HepG2 (cell line): ENCODE measurements at regions not wholly inside any gene's neighbourhood (a gene's known extent, or its start where the extent isn't known, plus 50 kb on each side); places are given as distances from the start of the nearest gene placed in this dataset.

Experiments used
- ARID2 ChIP-seq: sonication (generic); formaldehyde crosslinking; IDR thresholded peaks from 2 replicates; pipeline ENCODE4 v1.8.1; 2022; ENCODE audit warnings: mild to moderate bottlenecking, missing genetic modification reagents, borderline replicate concordance
- ELF4 ChIP-seq: sonication (generic); formaldehyde crosslinking; IDR thresholded peaks from 2 replicates; pipeline ENCODE4 v1.5.0; 2020; ENCODE audit warnings: missing genetic modification reagents, mild to moderate bottlenecking, moderate library complexity, borderline replicate concordance
- FOXC1 ChIP-seq: sonication (generic); formaldehyde crosslinking; IDR thresholded peaks from 2 replicates; pipeline ENCODE4 v1.8.0; 2022; ENCODE audit warnings: mild to moderate bottlenecking, missing genetic modification reagents, borderline replicate concordance
- GABPB1 ChIP-seq: IDR thresholded peaks from 2 replicates; pipeline ENCODE4 v1.6.1; 2016; ENCODE audit warnings: mild to moderate bottlenecking, missing genetic modification reagents, moderate library complexity, missing compliant biosample characterization
- GATAD1 ChIP-seq: IDR thresholded peaks from 2 replicates; pipeline ENCODE4 v1.6.1; 2016; ENCODE audit warnings: missing genetic modification reagents, missing compliant biosample characterization
- KAT7 ChIP-seq: IDR thresholded peaks from 2 replicates; pipeline ENCODE4 v1.6.1; 2018; ENCODE audit warnings: borderline replicate concordance, missing compliant biosample characterization
- KLF11 ChIP-seq: IDR thresholded peaks from 2 replicates; pipeline ENCODE4 v1.6.1; 2016; ENCODE audit warnings: missing compliant biosample characterization
- KMT2B ChIP-seq: IDR thresholded peaks from 2 replicates; pipeline ENCODE4 v1.6.1; 2016; ENCODE audit warnings: missing genetic modification reagents, missing compliant biosample characterization
- MXI1 ChIP-seq: IDR thresholded peaks from 3 replicates; pipeline ENCODE4 v1.6.1; 2012; ENCODE audit warnings: low read depth, low read length, inconsistent platforms, borderline replicate concordance
- NONO ChIP-seq, 2 experiments: fragments of 450-650 bp in 1 of 2; sonication (generic) in 1 of 2; formaldehyde crosslinking in 1 of 2; IDR thresholded peaks in 1 of 2; conservative IDR thresholded peaks in 1 of 2; 2 replicates each; pipeline versions ENCODE4 v1.6.1 to v1.8.0; 2017 to 2022; ENCODE audit warnings: mild to moderate bottlenecking in 1 of 2, missing genetic modification reagents in 1 of 2, moderate library complexity in 1 of 2
- PBX2 ChIP-seq: IDR thresholded peaks from 2 replicates; pipeline ENCODE4 v1.6.1; 2016; ENCODE audit warnings: control low read depth
- RXRA ChIP-seq: sonication (generic); formaldehyde crosslinking; IDR thresholded peaks from 2 replicates; pipeline ENCODE4 v1.5.1; 2020; ENCODE audit warnings: missing genetic modification reagents
- SALL1 ChIP-seq: sonication (generic); formaldehyde crosslinking; IDR thresholded peaks from 2 replicates; pipeline ENCODE4 v1.8.0; 2022; ENCODE audit warnings: mild to moderate bottlenecking, missing genetic modification reagents
- SOX13 ChIP-seq, 3 experiments: fragments of 450-650 bp in 1 of 3; sonication (generic) in 1 of 3; formaldehyde crosslinking in 1 of 3; IDR thresholded peaks in 2 of 3; conservative IDR thresholded peaks in 1 of 3; 2 replicates each; pipeline versions ENCODE4 v1.5.0 to v1.6.1; 2016 to 2020; ENCODE audit warnings: antibody characterized with exemption in 1 of 3, mild to moderate bottlenecking in 1 of 3, missing compliant biosample characterization in 1 of 3, missing genetic modification reagents in 1 of 3, moderate library complexity in 1 of 3
- SOX6 ChIP-seq, 2 experiments: fragments of 450-650 bp in 1 of 2; sonication (generic) in 1 of 2; formaldehyde crosslinking in 1 of 2; IDR thresholded peaks; 2 replicates each; pipeline versions ENCODE4 v1.4.0 to v1.6.1; 2017 to 2020; ENCODE audit warnings: antibody characterized with exemption in 1 of 2, mild to moderate bottlenecking in 1 of 2, missing genetic modification reagents in 1 of 2
- SPEN ChIP-seq: sonication (generic); formaldehyde crosslinking; IDR thresholded peaks from 2 replicates; pipeline ENCODE4 v1.5.1; 2020; ENCODE audit warnings: low read depth, mild to moderate bottlenecking, missing genetic modification reagents
- TBL1XR1 ChIP-seq: fragments of 150-350 bp; IDR thresholded peaks from 2 replicates; pipeline ENCODE4 v1.6.1; 2014; ENCODE audit warnings: borderline replicate concordance, low read length; ENCODE audit not compliant: partially characterized antibody
- TMF1 ChIP-seq: sonication (generic); formaldehyde crosslinking; IDR thresholded peaks from 2 replicates; pipeline ENCODE4 v1.8.1; 2022; ENCODE audit warnings: low read depth, missing genetic modification reagents
- ZFP36L1 ChIP-seq: sonication (generic); formaldehyde crosslinking; IDR thresholded peaks from 2 replicates; pipeline ENCODE4 v1.8.0; 2022; ENCODE audit warnings: mild to moderate bottlenecking, missing genetic modification reagents, moderate library complexity
- ZNF24 ChIP-seq: fragments of 450-650 bp; IDR thresholded peaks from 2 replicates; pipeline ENCODE4 v1.6.1; 2017; ENCODE audit warnings: antibody characterized with exemption, mild to moderate bottlenecking
- ZNF343 ChIP-seq: sonication (generic); formaldehyde crosslinking; IDR thresholded peaks from 2 replicates; pipeline ENCODE4 v1.4.0; 2020; ENCODE audit warnings: mild to moderate bottlenecking, missing genetic modification reagents
- ZNF639 ChIP-seq: conservative IDR thresholded peaks from 2 replicates; pipeline ENCODE4 v1.6.1; 2018; ENCODE audit warnings: missing genetic modification reagents
- ZNF790 ChIP-seq: sonication (generic); formaldehyde crosslinking; IDR thresholded peaks from 2 replicates; pipeline ENCODE4 v1.8.0; 2022; ENCODE audit warnings: missing genetic modification reagents, mild to moderate bottlenecking, borderline replicate concordance
- ZSCAN30 ChIP-seq: sonication (generic); formaldehyde crosslinking; IDR thresholded peaks from 2 replicates; pipeline ENCODE4 v1.5.0; 2020; ENCODE audit warnings: mild to moderate bottlenecking, missing genetic modification reagents
- TF ChIP-seq, protein P1 (sequence below): sonication (generic); formaldehyde crosslinking; IDR thresholded peaks from 2 replicates; pipeline ENCODE4 v1.9.0; 2021; ENCODE audit warnings: missing genetic modification reagents, mild to moderate bottlenecking, borderline replicate concordance

- TF ChIP-seq, protein P1, sequence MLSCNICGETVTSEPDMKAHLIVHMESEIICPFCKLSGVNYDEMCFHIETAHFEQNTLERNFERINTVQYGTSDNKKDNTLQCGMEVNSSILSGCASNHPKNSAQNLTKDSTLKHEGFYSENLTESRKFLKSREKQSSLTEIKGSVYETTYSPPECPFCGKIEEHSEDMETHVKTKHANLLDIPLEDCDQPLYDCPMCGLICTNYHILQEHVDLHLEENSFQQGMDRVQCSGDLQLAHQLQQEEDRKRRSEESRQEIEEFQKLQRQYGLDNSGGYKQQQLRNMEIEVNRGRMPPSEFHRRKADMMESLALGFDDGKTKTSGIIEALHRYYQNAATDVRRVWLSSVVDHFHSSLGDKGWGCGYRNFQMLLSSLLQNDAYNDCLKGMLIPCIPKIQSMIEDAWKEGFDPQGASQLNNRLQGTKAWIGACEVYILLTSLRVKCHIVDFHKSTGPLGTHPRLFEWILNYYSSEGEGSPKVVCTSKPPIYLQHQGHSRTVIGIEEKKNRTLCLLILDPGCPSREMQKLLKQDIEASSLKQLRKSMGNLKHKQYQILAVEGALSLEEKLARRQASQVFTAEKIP (CRISPR knock-in tag): no peak
- TF ChIP-seq TBL1XR1: peak; percentile 84
- peak; percentile 70 for TF ChIP-seq GATAD1
- peak; percentile 70; the same call in 1 of the 2 replicates for TF ChIP-seq RXRA
- no peak for TF ChIP-seq ZSCAN30 (CRISPR knock-in tag)
- TF ChIP-seq ZNF24: peak; percentile 84
- 0 out of 2 replicates have a peak, but pooled peaks have one; percentile 56 for TF ChIP-seq ZNF343
- TF ChIP-seq ELF4 (CRISPR knock-in tag): peak; percentile 60; the same call in 1 of the 2 replicates
- TF ChIP-seq MXI1: peak; percentile 48; the same call in 1 of the 3 replicates
- peak; percentile 58; the same call in 1 of the 2 replicates for TF ChIP-seq FOXC1 (CRISPR knock-in tag)
- peak; percentile 73; the same call in 1 of the 2 replicates for TF ChIP-seq SPEN
- TF ChIP-seq SOX6 (IDR thresholded peaks at IDR 0.05): no peak
- TF ChIP-seq SOX6 (CRISPR knock-in tag; IDR thresholded peaks at IDR 0.05): peak; percentile 99
- peak; percentile 88; the same call in 1 of the 2 replicates for TF ChIP-seq ARID2
- TF ChIP-seq GABPB1 (CRISPR knock-in tag): peak; percentile 55; the same call in 1 of the 2 replicates
- TF ChIP-seq KMT2B: peak; percentile 61; the same call in 1 of the 2 replicates
- TF ChIP-seq KAT7: peak; percentile 52; the same call in 1 of the 2 replicates
- TF ChIP-seq ZNF790 (CRISPR knock-in tag): peak; percentile 65; the same call in 1 of the 2 replicates
- TF ChIP-seq ZNF639 (CRISPR knock-in tag): no peak; the same call in 1 of the 2 replicates
- TF ChIP-seq SALL1 (CRISPR knock-in tag): peak; percentile 98
- 0 out of 2 replicates have a peak, but pooled peaks have one; percentile 67 for TF ChIP-seq KLF11
- TF ChIP-seq NONO (IDR thresholded peaks at IDR 0.05): no peak
- peak; percentile 75 for TF ChIP-seq NONO (CRISPR knock-in tag; conservative IDR thresholded peaks at IDR 0.05)
- TF ChIP-seq ZFP36L1 (CRISPR knock-in tag): peak; percentile 90; the same call in 1 of the 2 replicates
- peak; percentile 96 for TF ChIP-seq SOX13 (IDR thresholded peaks at IDR 0.05)
- TF ChIP-seq SOX13 (CRISPR knock-in tag; conservative IDR thresholded peaks at IDR 0.05 in 1 of 2, IDR thresholded peaks at IDR 0.05 in 1 of 2): peak in 1 of 2 experiments; percentile 99; a peak in 2 of 4 replicates
- 0 out of 2 replicates have a peak, but pooled peaks have one; percentile 37 for TF ChIP-seq TMF1
- TF ChIP-seq PBX2 (CRISPR knock-in tag): no peak
These were observed 334.7 kb downstream of the NR2F1-AS1 start (continued) for GRCh38 chr5:93246090-93246855.
